GM12875 (cell line): ENCODE measurements at regions not wholly inside any gene's neighbourhood (a gene's known extent, or its start where the extent isn't known, plus 50 kb on each side); places are given as distances from the start of the nearest gene placed in this dataset.

ENCODE experiments used
- H3K4me3 ChIP-seq: one replicate; pipeline ENCODE4 v1.5.1; 2011; ENCODE audit warnings: low read depth, low read length, control low read depth
- CTCF ChIP-seq: IDR thresholded peaks from 2 replicates; pipeline ENCODE4 v1.5.1; 2011; ENCODE audit warnings: low read depth, mild to moderate bottlenecking, control low read depth, inconsistent platforms, low read length, moderate library complexity, borderline replicate concordance; ENCODE audit not compliant: insufficient read depth

GRCh38 chr11:119784421-119784820, 55.4 kb upstream of the NECTIN1 start:
- no peak for TF ChIP-seq CTCF
- H3K4me3 ChIP-seq, result no peak overlapping the region

GRCh38 chr11:119783466-119784400, 54.7 kb upstream of the NECTIN1 start:
- H3K4me3 ChIP-seq, result no peak overlapping the region
- no peak for TF ChIP-seq CTCF

DNA sequence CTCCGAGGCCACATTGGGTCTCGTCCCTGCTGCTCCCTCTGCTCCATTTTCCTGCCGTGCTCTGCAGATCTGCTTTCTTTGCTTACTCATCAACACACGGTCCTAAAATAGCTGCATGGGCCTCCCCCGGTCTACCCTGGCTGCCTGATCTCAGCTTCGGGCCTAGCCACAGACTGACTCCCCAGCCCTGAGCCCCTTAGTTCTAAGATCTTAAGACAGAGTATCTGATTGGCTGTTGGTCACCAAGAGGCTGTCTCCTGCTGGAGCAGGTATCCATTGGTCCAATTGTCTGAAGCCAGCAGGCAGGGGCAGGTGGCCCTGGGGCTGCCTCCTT, 53.7 kb upstream of the NECTIN1 start:
- no peak for TF ChIP-seq CTCF
- no peak overlapping the region for H3K4me3 ChIP-seq

GRCh38 chr11:119782006-119782738, 53.2 kb upstream of the NECTIN1 start:
- H3K4me3 ChIP-seq, result no peak overlapping the region
- no peak for TF ChIP-seq CTCF

- no peak for TF ChIP-seq CTCF
- no peak overlapping the region for H3K4me3 ChIP-seq
Measured at GRCh38 chr11:119780222-119780953, 51.4 kb upstream of the NECTIN1 start.

DNA sequence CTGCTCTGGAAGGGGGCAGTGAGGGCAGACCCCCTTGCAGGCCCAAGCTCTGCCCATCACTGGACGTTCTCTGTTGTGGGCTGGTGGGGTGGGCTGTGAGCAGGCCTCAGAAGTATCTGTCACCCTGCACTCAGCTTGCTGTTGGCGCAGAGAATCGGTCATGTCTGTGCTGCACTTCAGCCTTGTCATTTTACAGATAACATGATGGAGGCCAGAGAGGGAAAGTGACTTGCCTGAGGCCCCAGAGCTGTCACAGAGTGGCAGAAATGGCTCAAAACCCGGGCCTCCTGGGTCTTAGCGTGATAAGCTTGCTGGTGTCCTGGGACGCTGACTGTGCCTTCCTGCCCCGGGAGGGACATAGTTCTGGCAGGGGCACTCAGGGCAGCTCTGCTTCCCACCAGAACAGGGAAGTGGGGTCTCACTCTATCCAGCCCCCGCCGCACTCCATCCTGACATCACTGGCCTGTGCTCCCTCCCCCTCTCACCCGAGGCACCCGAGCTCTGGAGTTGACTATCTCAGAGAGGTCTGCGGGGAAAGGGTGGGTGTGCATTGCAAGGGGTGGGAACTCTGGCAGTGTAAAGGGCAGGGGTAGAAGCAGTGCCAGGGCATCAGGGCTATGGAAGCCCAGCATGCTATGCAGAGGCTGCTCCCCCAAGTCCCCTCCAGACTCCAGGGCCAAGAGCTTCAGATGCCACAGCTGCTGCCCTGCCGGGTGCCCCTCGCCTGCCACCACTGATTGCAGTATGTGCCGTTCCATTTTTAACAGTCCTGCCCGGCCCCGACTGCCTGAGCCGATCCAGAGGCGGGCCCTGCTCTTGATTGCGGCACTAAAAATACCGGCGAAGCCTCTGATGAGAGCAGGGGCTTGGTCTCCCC, 50.4 kb upstream of the NECTIN1 start:
- TF ChIP-seq CTCF, result no peak
- H3K4me3 ChIP-seq, result no peak overlapping the region
